Breast epithelium (tissue), 4 donors: ENCODE measurements at regions not wholly inside any gene's neighbourhood (a gene's known extent, or its start where the extent isn't known, plus 50 kb on each side); places are given as distances from the start of the nearest gene placed in this dataset.
A peak's percentile ranks its signal among the peaks of the same experiment; 100 is the strongest.

Experiments
- DNase-seq, 2 donors: peaks; one replicate each; pipeline ENCODE4 v3.0.0-alpha.2; 2019; ENCODE audit warnings: low spot score in 2 of 2
- H3K27ac ChIP-seq, 2 donors: fragments of 200-600 bp; sonication (generic) in 1 of 2; one replicate each; pipeline ENCODE4 v1.5.1; 2016 to 2019; ENCODE audit warnings: mild to moderate bottlenecking in 1 of 2
- H3K27me3 ChIP-seq, 2 donors: fragments of 200-600 bp; sonication (generic) in 1 of 2; one replicate each; pipeline versions ENCODE4 v1.5.1 to v1.6.0; 2017 to 2019; ENCODE audit warnings: control low read depth in 1 of 2, mild to moderate bottlenecking in 1 of 2
- H3K36me3 ChIP-seq: fragments of 200-600 bp; one replicate; pipeline ENCODE4 v1.5.1; 2019
- H3K4me1 ChIP-seq, 2 donors: fragments of 200-600 bp; sonication (generic); one replicate each; pipeline ENCODE4 v1.5.1; 2016 to 2019; ENCODE audit warnings: control low read depth in 1 of 2
- H3K4me3 ChIP-seq, 3 donors: fragments of 200-600 bp; sonication (generic); 1 replicate in 2 of 3; 2 replicates in 1 of 3; pipeline ENCODE4 v1.5.1; 2016 to 2019; ENCODE audit warnings: mild to moderate bottlenecking in 3 of 3, moderate library complexity in 2 of 3
- H3K9me3 ChIP-seq, 2 donors: fragments of 200-600 bp; sonication (generic) in 1 of 2; one replicate each; pipeline ENCODE4 v1.5.1; 2016 to 2019; ENCODE audit warnings: control low read depth in 1 of 2
- POLR2A ChIP-seq: fragments of 450-650 bp; IDR thresholded peaks from one replicate; pipeline ENCODE4 v1.6.1; 2016; ENCODE audit warnings: antibody characterized with exemption, mild to moderate bottlenecking, moderate library complexity
- POLR2AphosphoS5 ChIP-seq, 3 donors: sonication (generic); formaldehyde crosslinking; IDR thresholded peaks; one replicate each; pipeline ENCODE4 v1.6.1; 2017; ENCODE audit warnings: antibody characterized with exemption in 3 of 3
- intact Hi-C: fragments of 100-400 bp; cut with DNase I; formaldehyde crosslinking; loops from one replicate; pipeline ENCODE4 v1.15.1; 2023; ENCODE audit warnings: low total_unique reads
- TF ChIP-seq, protein P1 (sequence below), 3 donors: fragments of 450-650 bp; IDR thresholded peaks; one replicate each; pipeline ENCODE4 v1.5.1; 2016 to 2017; ENCODE audit warnings: antibody characterized with exemption in 3 of 3, mild to moderate bottlenecking in 3 of 3, moderate library complexity in 3 of 3

DNA sequence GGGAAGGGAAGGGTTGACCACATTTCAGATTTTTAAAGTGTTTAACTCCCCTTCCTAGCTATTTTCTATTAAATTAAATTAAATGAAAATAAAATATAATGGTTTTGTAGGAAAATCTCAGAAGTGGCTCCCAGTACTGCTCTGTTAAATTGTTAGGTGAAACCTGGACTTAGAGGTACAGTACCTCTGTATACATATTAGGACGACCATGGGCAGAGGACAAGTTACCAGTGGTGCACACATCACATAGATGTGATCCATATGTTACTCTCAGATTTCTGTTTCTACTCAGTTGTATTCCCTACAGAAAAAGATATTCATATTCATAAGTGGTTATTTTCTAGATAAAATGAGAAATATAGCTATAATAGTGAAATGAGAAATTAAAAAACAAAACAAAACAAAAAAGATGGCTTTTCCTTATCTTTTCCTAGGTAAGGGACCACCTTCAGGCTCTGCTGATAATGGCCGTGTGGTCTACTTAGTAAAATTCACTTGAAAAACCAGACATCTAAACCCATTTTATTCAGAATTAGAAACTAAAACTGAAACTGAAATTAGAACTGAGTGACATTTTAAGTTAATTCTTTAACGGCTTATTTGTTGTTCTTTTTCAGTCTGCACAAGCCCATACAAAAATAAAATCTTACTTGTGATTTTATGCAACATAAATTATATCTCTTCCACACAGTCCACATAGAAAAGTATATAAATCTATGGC lies 832.5 kb upstream of the CHAC2 start:
- TF ChIP-seq POLR2AphosphoS5 (IDR thresholded peaks at IDR 0.05) (no peak), POLR2A (no peak)
- TF ChIP-seq, protein P1, sequence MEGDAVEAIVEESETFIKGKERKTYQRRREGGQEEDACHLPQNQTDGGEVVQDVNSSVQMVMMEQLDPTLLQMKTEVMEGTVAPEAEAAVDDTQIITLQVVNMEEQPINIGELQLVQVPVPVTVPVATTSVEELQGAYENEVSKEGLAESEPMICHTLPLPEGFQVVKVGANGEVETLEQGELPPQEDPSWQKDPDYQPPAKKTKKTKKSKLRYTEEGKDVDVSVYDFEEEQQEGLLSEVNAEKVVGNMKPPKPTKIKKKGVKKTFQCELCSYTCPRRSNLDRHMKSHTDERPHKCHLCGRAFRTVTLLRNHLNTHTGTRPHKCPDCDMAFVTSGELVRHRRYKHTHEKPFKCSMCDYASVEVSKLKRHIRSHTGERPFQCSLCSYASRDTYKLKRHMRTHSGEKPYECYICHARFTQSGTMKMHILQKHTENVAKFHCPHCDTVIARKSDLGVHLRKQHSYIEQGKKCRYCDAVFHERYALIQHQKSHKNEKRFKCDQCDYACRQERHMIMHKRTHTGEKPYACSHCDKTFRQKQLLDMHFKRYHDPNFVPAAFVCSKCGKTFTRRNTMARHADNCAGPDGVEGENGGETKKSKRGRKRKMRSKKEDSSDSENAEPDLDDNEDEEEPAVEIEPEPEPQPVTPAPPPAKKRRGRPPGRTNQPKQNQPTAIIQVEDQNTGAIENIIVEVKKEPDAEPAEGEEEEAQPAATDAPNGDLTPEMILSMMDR (IDR thresholded peaks at IDR 0.05), result no peak
- Histone ChIP-seq H3K27me3 (no peaks in the 10 kb centered on the region), H3K9me3 (no peaks in the 10 kb centered on the region), H3K4me3 (no peak overlapping the region), H3K27ac (peak overlapping the region; percentile 8 to 41), H3K36me3 (no peaks in the 10 kb centered on the region), H3K4me1 (no peaks in the 10 kb centered on the region)
- no peak for DNase-seq
- intact Hi-C loops, result no loop called here

DNA sequence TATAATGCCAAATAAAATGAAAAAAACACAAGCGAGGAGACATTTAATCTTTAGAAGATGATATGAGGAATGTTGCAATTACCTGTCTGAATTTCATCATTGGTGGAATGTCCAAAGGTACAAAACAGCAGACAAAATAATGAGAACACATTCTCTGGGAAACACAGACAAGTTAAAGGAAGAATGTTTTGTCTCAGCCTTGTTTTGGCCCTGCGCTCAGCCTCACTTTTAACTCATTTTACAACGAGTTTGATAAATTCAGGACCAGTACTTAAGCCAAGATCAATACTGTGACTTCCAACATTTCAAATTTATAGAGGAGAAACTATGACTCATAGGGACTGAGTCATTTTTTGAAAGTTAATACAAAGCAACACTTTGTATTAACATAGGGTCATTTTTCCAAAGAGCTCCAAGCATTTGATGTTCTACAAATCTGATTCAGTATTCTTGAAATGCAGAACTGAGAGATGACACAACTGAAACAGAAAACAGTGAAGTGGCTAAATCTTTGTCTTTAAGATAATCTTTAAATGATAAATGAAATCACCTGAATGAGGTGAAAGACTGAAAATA lies 833.2 kb upstream of the CHAC2 start:
- no peaks in the 10 kb centered on the region for H3K4me1 ChIP-seq
- H3K9me3 ChIP-seq, result peaks cover 4 to 7% of the 10 kb centered on the region in 2 donors
- H3K36me3 ChIP-seq, result no peaks in the 10 kb centered on the region
- H3K27ac ChIP-seq, result peak overlapping the region; percentile 44 to 48
- H3K4me3 ChIP-seq, result no peak overlapping the region
- intact Hi-C loops, result no loop called here
- TF ChIP-seq POLR2AphosphoS5 (IDR thresholded peaks at IDR 0.05) (no peak), POLR2A (no peak)
- TF ChIP-seq, protein P1 (IDR thresholded peaks at IDR 0.05), result no peak
- peak in 1 of 2 donors; percentile 49 for DNase-seq
- H3K27me3 ChIP-seq, result no peaks in the 10 kb centered on the region

GRCh38 chr2:52933878-52934277 lies 833.7 kb upstream of the CHAC2 start:
- Histone ChIP-seq H3K27ac (peak overlapping the region; percentile 41 to 48), H3K36me3 (no peaks in the 10 kb centered on the region), H3K4me1 (no peaks in the 10 kb centered on the region), H3K4me3 (no peak overlapping the region), H3K9me3 (peaks cover 5 to 8% of the 10 kb centered on the region in 2 donors), H3K27me3 (no peaks in the 10 kb centered on the region)
- intact Hi-C loops, result no loop called here
- TF ChIP-seq, protein P1 (IDR thresholded peaks at IDR 0.05), result no peak
- TF ChIP-seq POLR2AphosphoS5 (IDR thresholded peaks at IDR 0.05), result no peak
- no peak for TF ChIP-seq POLR2A
- no peak for DNase-seq

DNA sequence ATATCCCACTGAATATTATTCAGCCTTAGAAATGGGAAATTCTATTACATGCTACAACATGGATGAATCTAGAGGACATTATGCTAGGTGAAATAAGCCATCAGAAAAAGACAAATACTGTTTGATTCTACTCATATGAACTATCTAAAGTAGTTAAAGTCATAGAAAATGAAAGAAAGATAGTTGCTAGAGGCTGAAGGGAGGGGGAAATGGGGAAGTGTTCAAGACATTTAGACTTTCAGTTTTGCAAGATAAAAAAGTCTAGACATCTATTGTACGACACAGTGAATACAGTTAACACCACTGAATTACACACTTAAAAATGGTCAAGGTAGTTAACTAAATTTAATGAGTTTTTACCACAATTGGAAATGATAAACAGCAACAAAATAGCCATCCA lies 835.9 kb upstream of the CHAC2 start:
- H3K27ac ChIP-seq, result no peak overlapping the region
- H3K4me3 ChIP-seq, result no peak overlapping the region
- no peak for DNase-seq
- intact Hi-C loops, result no loop called here
- TF ChIP-seq, protein P1 (IDR thresholded peaks at IDR 0.05), result no peak
- no peak for TF ChIP-seq POLR2AphosphoS5 (IDR thresholded peaks at IDR 0.05)
- no peak for TF ChIP-seq POLR2A
- H3K4me1 ChIP-seq, result no peaks in the 10 kb centered on the region
- H3K36me3 ChIP-seq, result no peaks in the 10 kb centered on the region
- H3K27me3 ChIP-seq, result no peaks in the 10 kb centered on the region
- peaks cover 5 to 8% of the 10 kb centered on the region in 2 donors for H3K9me3 ChIP-seq

DNA sequence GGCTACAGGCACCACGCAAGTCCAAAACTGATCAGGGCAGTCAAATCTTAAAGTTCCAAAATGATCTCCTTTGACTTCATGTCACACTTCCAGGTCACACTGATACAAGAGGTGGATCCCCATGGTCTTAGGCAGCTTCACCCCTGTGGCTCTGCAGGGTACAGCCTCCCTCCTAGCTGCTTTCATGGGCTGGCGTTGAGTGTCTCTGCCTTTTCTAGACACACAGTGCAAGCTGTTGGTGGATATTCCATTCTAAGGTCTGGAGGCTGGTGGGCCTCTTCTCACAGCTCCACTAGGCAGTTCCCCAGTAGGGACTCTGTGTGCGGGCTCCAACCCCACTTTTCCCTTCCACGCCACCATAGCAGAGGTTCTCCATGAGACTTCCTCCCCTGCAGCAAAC lies 838.2 kb upstream of the CHAC2 start:
- H3K27ac ChIP-seq, result no peak overlapping the region
- H3K4me1 ChIP-seq, result no peaks in the 10 kb centered on the region
- intact Hi-C loops, result no loop called here
- no peaks in the 10 kb centered on the region for H3K36me3 ChIP-seq
- no peak overlapping the region for H3K4me3 ChIP-seq
- H3K27me3 ChIP-seq, result no peaks in the 10 kb centered on the region
- H3K9me3 ChIP-seq, result peaks cover 5 to 8% of the 10 kb centered on the region in 2 donors
- no peak for DNase-seq
- no peak for TF ChIP-seq POLR2AphosphoS5 (IDR thresholded peaks at IDR 0.05)
- TF ChIP-seq, protein P1 (IDR thresholded peaks at IDR 0.05), result no peak
- TF ChIP-seq POLR2A, result no peak
